Fibroblast of the aortic adventitia (primary cell): ENCODE measurements at regions not wholly inside any gene's neighbourhood (a gene's known extent, or its start where the extent isn't known, plus 50 kb on each side); places are given as distances from the start of the nearest gene placed in this dataset.

Source experiments
- DNase-seq: peaks from one replicate; pipeline ENCODE4 v3.0.0-alpha.2; 2010; ENCODE audit warnings: low read depth
- H3K4me3 ChIP-seq: 2 replicates; pipeline ENCODE4 v1.5.1; 2011; ENCODE audit warnings: low read depth, mild to moderate bottlenecking, control low read depth, low read length, moderate library complexity
- CTCF ChIP-seq: IDR thresholded peaks from 2 replicates; pipeline ENCODE4 v1.5.1; 2011; ENCODE audit warnings: mild to moderate bottlenecking, low read length, control low read depth, inconsistent platforms; ENCODE audit not compliant: insufficient read depth

- no peak overlapping the region for H3K4me3 ChIP-seq
- no peak for DNase-seq
- no peak for TF ChIP-seq CTCF
These were observed 336.1 kb downstream of the CTTN start for GRCh38 chr11:70734379-70734778.

- DNase-seq, result no peak
- no peak overlapping the region for H3K4me3 ChIP-seq
- TF ChIP-seq CTCF, result no peak
These were observed 336.6 kb downstream of the CTTN start for GRCh38 chr11:70734911-70735310.

GRCh38 chr11:70735976-70736375 lies 337.6 kb downstream of the CTTN start:
- no peak for DNase-seq
- H3K4me3 ChIP-seq, result no peak overlapping the region
- no peak for TF ChIP-seq CTCF

- DNase-seq, result no peak
- no peak for TF ChIP-seq CTCF
These were observed 338.1 kb downstream of the CTTN start for GRCh38 chr11:70736461-70736860.

GRCh38 chr11:70736937-70737640 lies 338.8 kb downstream of the CTTN start:
- TF ChIP-seq CTCF, result no peak

More at GRCh38 chr11:70736461-70736860, 338.1 kb downstream of the CTTN start:
- H3K4me3 ChIP-seq, result no peak overlapping the region

GRCh38 chr11:70737816-70738630 lies 339.7 kb downstream of the CTTN start:
- no peak overlapping the region for H3K4me3 ChIP-seq
- no peak for TF ChIP-seq CTCF
- no peak for DNase-seq

More at GRCh38 chr11:70736937-70737640, 338.8 kb downstream of the CTTN start:
- no peak overlapping the region for H3K4me3 ChIP-seq
- no peak for DNase-seq
